Aorta (tissue), 5 donors: ENCODE measurements at regions not wholly inside any gene's neighbourhood (a gene's known extent, or its start where the extent isn't known, plus 50 kb on each side); places are given as distances from the start of the nearest gene placed in this dataset.

Experiments used
- ATAC-seq: fragments of 200-7000 bp; cut with Tn5 transposase; one replicate; pipeline ENCODE4 v1.9.1; 2022; ENCODE audit warnings: moderate library complexity; ENCODE audit not compliant: low FRiP score
- DNase-seq, 2 donors: peaks; one replicate each; pipeline ENCODE4 v3.0.0-alpha.2; 2020
- H3K27ac ChIP-seq, 2 donors: one replicate each; pipeline ENCODE4 v1.5.1; 2013; ENCODE audit warnings: low read length in 2 of 2, mild to moderate bottlenecking in 2 of 2, moderate library complexity in 2 of 2, control low read depth in 1 of 2, inconsistent platforms in 1 of 2, low read depth in 1 of 2
- H3K27me3 ChIP-seq, 2 donors: one replicate each; pipeline ENCODE4 v1.6.1; 2013; ENCODE audit warnings: control low read depth in 1 of 2, low read length in 1 of 2, mild to moderate bottlenecking in 1 of 2, moderate library complexity in 1 of 2; ENCODE audit not compliant: insufficient read depth in 2 of 2, control insufficient read depth in 1 of 2
- H3K36me3 ChIP-seq, 2 donors: one replicate each; pipeline ENCODE4 v1.6.1; 2013; ENCODE audit warnings: control low read depth in 1 of 2, low read length in 1 of 2, mild to moderate bottlenecking in 1 of 2; ENCODE audit not compliant: insufficient read depth in 2 of 2, control insufficient read depth in 1 of 2
- H3K4me1 ChIP-seq, 2 donors: one replicate each; pipeline ENCODE4 v1.6.1; 2013; ENCODE audit warnings: low read length in 2 of 2, control low read depth in 1 of 2, mild to moderate bottlenecking in 1 of 2, moderate library complexity in 1 of 2; ENCODE audit not compliant: insufficient read depth in 2 of 2, control insufficient read depth in 1 of 2
- H3K4me3 ChIP-seq, 2 donors: one replicate each; pipeline ENCODE4 v1.5.1; 2013; ENCODE audit warnings: low read length in 2 of 2, control low read depth in 1 of 2, mild to moderate bottlenecking in 1 of 2
- H3K9me3 ChIP-seq: one replicate; pipeline ENCODE4 v1.6.1; 2013; ENCODE audit warnings: mild to moderate bottlenecking, low read length; ENCODE audit not compliant: control insufficient read depth
- WGBS, 2 donors: extraction: QIAGEN DNeasy Blood & Tissue Kit; methylation state at CpG; one replicate each; pipeline ENCODE4 v1.1.7; 2013; 5-methylcytosine and 5-hydroxymethylcytosine counted together
- intact Hi-C, 2 donors: fragments of 100-400 bp; cut with DNase I; formaldehyde crosslinking; loops; one replicate each; pipeline versions ENCODE4 v1.14.2 to v1.15.0; 2022
- donor health status: healthy with polysubstance abuse.
- donor health status: Bipolar disorder and iron deficiency.
- donor health status: DM: no; HTN: no; CAD: no.
- donor health status: DM: no; HTN: no; CAD: no.
- donor health status: DM: yes; HTN: yes; CAD: no.

GRCh38 chr2:188645986-188646385 is 328.2 kb upstream of the COL3A1 start:
- Histone ChIP-seq H3K4me3 (no peak overlapping the region), H3K4me1 (no peaks in the 10 kb centered on the region), H3K9me3 (no peaks in the 10 kb centered on the region), H3K36me3 (no peaks in the 10 kb centered on the region), H3K27me3 (no peaks in the 10 kb centered on the region), H3K27ac (no peak overlapping the region)
- ATAC-seq: no peak
- WGBS, 2 donors: 14 to 19% methylated on average over 2 of the region's 2 CpGs
- intact Hi-C loops: no loop called here
- no peak for DNase-seq

DNA sequence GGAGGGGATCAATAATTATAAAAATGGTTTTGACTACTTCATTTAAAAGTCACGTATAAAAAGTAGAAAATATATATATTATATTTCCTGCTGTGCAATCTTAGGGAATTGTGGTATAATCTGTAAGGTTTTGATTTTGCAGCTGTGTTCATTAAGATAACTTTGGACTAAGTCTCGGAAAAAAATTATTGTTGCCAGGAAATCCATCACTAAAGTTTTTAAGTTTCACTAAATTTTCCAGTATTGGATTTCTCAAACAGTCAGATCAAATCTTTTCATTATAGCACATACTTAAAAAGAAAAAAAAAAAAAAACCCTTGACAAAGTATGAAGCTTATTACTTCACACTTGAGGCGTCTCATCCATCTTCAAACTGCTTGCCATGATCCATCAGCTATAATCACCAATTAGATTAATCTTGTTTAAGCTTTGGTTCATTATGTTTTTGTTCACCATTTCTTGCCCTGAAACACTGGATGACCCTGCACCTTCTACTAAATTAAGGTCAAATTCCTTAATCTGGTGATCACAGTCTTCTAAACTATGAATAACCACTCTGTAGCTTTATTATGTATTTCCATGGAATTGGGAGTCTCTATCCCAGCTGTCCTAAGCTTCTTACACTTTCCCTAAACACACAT is 326.6 kb upstream of the COL3A1 start:
- Histone ChIP-seq H3K9me3 (no peaks in the 10 kb centered on the region), H3K36me3 (no peaks in the 10 kb centered on the region), H3K27ac (no peak overlapping the region), H3K4me1 (no peaks in the 10 kb centered on the region), H3K4me3 (no peak overlapping the region), H3K27me3 (no peaks in the 10 kb centered on the region)
- WGBS, 2 donors: 76 to 79% methylated on average over 3 of the region's 3 CpGs
- ATAC-seq (no peak), DNase-seq (no peak)
- intact Hi-C loops: no loop called here

DNA sequence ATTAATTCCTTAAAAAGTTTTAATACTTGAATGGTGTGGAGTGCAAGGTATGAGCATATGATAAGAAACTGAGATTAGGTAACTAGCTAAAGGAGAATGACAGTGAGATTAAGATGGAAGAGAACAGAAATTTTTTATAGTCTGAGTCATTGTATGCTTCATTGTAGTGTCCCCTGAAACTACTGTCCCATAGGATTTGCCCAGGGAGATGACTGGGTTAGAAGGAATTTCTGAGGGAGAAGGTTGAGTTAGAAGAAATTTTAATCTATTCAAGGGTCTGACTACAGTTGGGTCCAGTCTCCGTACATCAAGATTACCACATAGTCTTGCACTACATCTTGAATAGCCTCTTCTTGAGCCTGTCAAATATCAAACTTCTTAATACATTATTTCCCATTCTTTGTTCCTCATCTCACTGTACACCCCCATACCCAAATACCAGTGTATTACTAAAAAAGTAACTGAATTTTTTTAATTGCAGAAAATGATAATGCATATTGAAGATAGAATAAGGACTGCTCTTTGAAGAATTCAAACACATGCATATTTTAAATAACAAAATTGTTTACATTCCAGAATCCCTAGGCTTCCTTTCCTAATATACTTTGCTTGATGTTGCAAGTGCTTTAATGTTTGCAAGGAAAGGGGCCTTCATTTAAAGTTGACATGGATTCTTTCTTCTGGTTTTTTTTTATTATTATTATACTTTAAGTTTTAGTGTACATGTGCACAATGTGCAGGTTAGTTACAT is 314.3 kb upstream of the COL3A1 start:
- Histone ChIP-seq H3K4me3 (no peak overlapping the region), H3K36me3 (no peaks in the 10 kb centered on the region), H3K27me3 (no peaks in the 10 kb centered on the region), H3K27ac (no peak overlapping the region), H3K4me1 (no peaks in the 10 kb centered on the region), H3K9me3 (no peaks in the 10 kb centered on the region)
- ATAC-seq (no peak), DNase-seq (no peak)
- intact Hi-C loops: no loop called here
- 85 to 100% methylated on average over 1 of the region's 1 CpG for WGBS, 2 donors

- H3K4me3 ChIP-seq: no peak overlapping the region
- no peaks in the 10 kb centered on the region for H3K4me1 ChIP-seq
- H3K27me3 ChIP-seq: no peaks in the 10 kb centered on the region
- 93 to 94% methylated on average over 2 of the region's 2 CpGs for WGBS, 2 donors
- no peak overlapping the region for H3K27ac ChIP-seq
- ATAC-seq: no peak
- no peaks in the 10 kb centered on the region for H3K9me3 ChIP-seq
- intact Hi-C loops: no loop called here
- no peak for DNase-seq
- H3K36me3 ChIP-seq: no peaks in the 10 kb centered on the region
Observed at GRCh38 chr2:188663301-188663700, 310.9 kb upstream of the COL3A1 start.

DNA sequence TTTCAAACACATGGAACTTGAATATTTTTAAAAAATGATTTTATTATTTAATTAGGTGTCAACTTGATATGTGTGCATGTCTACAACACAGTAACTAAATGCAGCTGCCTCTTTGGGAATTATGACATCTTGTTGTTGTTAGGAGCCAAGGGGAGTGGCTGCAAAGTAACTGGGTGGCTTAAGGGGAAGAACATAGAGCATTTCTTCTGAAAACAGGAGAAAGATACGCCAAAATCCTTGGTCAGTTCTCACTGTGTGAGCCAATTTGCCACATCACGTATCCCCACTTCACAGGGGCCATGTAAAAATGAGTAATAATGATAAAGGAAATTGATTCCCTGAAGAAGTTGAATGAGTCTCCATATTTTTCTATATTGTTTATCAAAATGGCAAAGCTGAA is 309.8 kb upstream of the COL3A1 start:
- WGBS, 2 donors: 88 to 94% methylated on average over 2 of the region's 2 CpGs
- ATAC-seq (peak; percentile 29), DNase-seq (no peak)
- Histone ChIP-seq H3K27me3 (no peaks in the 10 kb centered on the region), H3K4me1 (no peaks in the 10 kb centered on the region), H3K27ac (no peak overlapping the region), H3K9me3 (no peaks in the 10 kb centered on the region), H3K4me3 (no peak overlapping the region), H3K36me3 (no peaks in the 10 kb centered on the region)
- intact Hi-C loops: no loop called here

DNA sequence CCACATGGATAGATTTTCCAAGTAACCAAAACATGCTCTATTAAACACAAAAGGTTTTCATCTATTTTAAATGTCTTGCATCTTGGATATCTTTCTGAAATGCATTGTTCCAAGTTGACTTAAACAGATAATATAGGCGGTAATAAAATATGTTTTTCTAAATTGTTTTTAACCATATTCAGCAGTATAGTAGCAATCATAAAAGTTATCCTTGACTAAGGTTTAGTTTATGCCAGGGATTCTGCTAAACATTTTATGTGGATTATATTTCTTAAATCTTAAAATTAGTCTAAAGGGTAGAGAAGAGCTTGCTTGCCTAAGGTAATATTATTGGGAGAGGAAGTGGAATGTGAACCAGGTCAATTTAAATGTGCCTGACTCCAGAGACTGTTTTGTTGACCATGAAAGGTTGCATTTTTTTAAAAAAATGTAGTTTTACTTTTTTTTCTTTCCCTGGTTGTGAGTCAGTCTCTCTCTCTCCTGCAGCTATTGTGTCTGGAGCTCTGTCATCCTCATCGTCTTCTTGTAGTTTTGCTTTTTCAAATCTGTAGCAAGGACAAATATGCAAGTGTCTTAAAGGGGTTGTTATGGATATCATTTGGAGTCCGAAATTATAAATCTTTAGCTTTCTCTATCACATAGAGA is 309.1 kb upstream of the COL3A1 start:
- no peak for DNase-seq
- ATAC-seq: no peak
- Histone ChIP-seq H3K27me3 (no peaks in the 10 kb centered on the region), H3K4me3 (no peak overlapping the region), H3K27ac (no peak overlapping the region), H3K36me3 (no peaks in the 10 kb centered on the region), H3K9me3 (no peaks in the 10 kb centered on the region), H3K4me1 (no peaks in the 10 kb centered on the region)
- intact Hi-C loops: no loop called here
- WGBS, 2 donors: 66 to 74% methylated on average over 3 of the region's 3 CpGs

DNA sequence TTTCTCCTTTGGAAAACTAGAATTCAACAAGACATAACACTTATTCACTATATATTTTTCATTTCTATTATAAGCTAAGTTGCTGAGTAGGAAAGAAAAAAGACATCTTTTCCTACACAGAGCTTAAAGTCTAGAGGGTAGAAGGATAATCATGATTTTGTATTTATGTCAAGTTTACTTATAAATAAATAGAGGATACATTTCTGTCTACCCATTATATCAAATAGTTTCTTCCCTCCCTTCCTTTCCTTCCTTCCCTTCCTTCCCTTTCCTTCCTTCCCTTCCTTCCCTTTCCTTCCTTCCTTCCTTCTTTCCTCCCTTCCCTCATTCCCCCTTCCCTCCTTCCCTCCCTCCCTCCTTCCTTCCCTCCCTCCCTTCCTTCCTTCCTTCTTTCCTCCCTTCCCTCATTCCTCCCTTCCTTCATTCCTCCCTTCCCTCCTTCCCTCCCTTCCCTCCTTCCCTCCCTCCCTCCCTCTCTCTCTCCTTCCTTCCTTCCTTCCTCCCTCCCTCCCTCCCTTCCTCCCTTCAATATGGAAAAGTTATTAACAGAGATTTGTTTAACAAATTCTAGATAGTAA is 308.4 kb upstream of the COL3A1 start:
- DNase-seq: no peak
- Histone ChIP-seq H3K27me3 (no peaks in the 10 kb centered on the region), H3K27ac (no peak overlapping the region), H3K36me3 (no peaks in the 10 kb centered on the region), H3K9me3 (no peaks in the 10 kb centered on the region), H3K4me1 (no peaks in the 10 kb centered on the region), H3K4me3 (no peak overlapping the region)
- no peak for ATAC-seq
- intact Hi-C loops: no loop called here

DNA sequence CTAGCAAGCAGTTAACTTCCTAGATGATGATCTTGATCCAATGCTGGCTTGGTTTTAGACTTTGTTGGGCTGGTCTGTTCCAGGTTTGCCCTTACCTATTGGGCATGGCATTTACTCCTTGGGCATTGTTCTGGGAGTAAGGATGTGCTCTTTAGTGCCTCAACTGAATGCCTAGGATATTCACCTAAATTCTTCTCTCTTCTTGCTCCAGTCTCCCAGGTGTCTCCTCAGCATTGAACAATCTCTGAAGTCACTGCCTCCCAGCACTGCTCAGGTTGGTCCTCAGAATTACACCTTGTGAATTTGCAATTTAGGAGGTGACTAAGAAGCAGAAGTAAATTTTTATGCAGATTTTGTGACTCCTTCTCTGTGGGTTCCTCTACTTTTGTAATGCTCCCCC is 307.7 kb upstream of the COL3A1 start:
- Histone ChIP-seq H3K27me3 (no peaks in the 10 kb centered on the region), H3K27ac (no peak overlapping the region), H3K4me3 (no peak overlapping the region), H3K4me1 (no peaks in the 10 kb centered on the region), H3K36me3 (no peaks in the 10 kb centered on the region), H3K9me3 (no peaks in the 10 kb centered on the region)
- DNase-seq (no peak), ATAC-seq (no peak)
- intact Hi-C loops: no loop called here
